AG09309 (cell line): ENCODE measurements at regions not wholly inside any gene's neighbourhood (a gene's known extent, or its start where the extent isn't known, plus 50 kb on each side); places are given as distances from the start of the nearest gene placed in this dataset.

Experiments used
- DNase-seq: peaks from one replicate; pipeline ENCODE4 v3.0.0-alpha.2; 2010; ENCODE audit warnings: low read depth
- H3K4me3 ChIP-seq: 2 replicates; pipeline ENCODE4 v1.5.1; 2011; ENCODE audit warnings: mild to moderate bottlenecking, low read depth, low read length, moderate library complexity; ENCODE audit not compliant: control insufficient read depth
- TF ChIP-seq, protein P1 (sequence below): IDR thresholded peaks from 2 replicates; pipeline ENCODE4 v1.5.1; 2011; ENCODE audit warnings: mild to moderate bottlenecking, low read depth, low read length, inconsistent platforms; ENCODE audit not compliant: insufficient read depth, control insufficient read depth; ENCODE audit errors: missing control alignments

DNA sequence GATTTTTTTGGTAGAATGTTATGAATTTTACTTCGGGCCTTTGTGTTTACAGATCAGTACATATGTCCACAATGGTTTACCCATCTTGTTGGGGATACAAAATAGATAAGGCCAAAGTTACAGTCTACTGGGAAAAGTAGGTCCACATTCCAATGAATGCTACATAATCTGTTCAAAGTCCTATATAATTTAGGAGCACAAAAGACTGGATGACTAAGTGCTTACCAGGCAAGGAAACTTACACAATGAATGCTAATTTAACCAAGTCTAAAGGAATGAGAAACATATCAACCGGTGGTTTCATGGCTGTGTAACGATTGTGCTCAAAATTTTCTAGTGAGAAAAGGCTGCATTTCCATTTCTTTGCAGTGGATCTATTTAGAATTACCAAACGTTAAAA, 97.4 kb upstream of the TRPM3 start:
- no peak for DNase-seq
- TF ChIP-seq, protein P1, sequence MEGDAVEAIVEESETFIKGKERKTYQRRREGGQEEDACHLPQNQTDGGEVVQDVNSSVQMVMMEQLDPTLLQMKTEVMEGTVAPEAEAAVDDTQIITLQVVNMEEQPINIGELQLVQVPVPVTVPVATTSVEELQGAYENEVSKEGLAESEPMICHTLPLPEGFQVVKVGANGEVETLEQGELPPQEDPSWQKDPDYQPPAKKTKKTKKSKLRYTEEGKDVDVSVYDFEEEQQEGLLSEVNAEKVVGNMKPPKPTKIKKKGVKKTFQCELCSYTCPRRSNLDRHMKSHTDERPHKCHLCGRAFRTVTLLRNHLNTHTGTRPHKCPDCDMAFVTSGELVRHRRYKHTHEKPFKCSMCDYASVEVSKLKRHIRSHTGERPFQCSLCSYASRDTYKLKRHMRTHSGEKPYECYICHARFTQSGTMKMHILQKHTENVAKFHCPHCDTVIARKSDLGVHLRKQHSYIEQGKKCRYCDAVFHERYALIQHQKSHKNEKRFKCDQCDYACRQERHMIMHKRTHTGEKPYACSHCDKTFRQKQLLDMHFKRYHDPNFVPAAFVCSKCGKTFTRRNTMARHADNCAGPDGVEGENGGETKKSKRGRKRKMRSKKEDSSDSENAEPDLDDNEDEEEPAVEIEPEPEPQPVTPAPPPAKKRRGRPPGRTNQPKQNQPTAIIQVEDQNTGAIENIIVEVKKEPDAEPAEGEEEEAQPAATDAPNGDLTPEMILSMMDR: no peak
- no peak overlapping the region for H3K4me3 ChIP-seq

- no peak for DNase-seq
- no peak overlapping the region for H3K4me3 ChIP-seq
- TF ChIP-seq, protein P1: no peak
Observed at GRCh38 chr9:71213633-71214032, 92.2 kb upstream of the TRPM3 start.

DNA sequence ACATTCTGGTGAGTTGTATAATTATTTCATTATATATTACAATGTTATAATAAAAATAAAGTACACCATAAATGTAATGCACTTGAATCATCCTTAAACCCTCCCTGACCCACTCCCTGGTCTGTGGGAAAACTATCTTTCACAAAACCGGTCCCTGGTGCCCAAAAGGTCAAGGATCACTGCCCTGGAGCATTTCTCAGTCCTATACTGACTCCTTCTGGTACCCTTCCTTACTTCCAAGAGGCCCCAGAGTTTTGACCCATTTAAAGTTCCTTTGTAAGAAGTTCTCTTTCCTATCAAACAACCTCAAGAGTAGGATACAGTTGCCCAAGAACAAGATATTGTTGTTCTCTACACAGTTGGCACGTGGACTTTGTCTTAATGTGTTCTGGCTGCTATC, 88.9 kb upstream of the TRPM3 start:
- TF ChIP-seq, protein P1: no peak
- DNase-seq: no peak
- H3K4me3 ChIP-seq: no peak overlapping the region

DNA sequence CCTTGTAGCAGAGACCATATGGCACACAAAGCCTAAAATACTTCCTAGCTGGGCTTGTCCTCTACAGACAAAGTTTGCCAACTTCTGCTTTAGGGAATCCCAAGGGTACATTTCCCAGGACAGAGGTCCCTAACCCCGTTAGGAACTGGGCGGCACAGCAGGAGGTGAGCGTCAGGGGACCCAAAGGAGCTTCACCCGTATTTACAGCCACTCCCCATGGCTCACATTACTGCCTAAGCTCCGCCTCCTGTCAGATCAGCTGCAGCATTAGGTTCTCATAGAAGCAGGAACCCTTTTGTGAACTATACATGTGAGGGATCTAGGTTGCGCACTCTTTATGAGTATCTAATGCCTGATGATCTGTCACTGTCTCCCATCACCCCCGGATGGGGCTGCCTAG, 88.5 kb upstream of the TRPM3 start:
- no peak overlapping the region for H3K4me3 ChIP-seq
- no peak for DNase-seq
- TF ChIP-seq, protein P1: no peak

GRCh38 chr9:71202931-71203330, 81.5 kb upstream of the TRPM3 start:
- TF ChIP-seq, protein P1: no peak
- no peak overlapping the region for H3K4me3 ChIP-seq
- no peak for DNase-seq

DNA sequence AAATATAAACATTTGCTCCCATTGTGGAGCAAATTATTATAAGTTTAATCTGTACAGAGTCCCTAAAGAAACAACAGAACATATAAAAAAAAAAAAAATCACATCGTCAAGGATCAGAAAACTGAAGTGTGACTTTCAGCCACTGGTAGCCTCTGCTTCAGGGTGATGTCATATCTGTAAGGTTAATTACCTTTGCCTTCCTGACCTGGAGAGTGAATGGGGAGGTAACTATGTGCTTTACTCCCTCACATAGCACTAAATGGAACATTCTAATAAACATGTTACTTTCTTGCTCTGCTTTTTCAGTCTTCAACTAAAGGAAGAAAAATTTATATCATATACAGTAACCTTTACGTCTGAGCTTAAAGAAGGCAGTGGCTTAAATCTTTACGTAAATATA, 70.3 kb upstream of the TRPM3 start:
- no peak overlapping the region for H3K4me3 ChIP-seq
- DNase-seq: no peak
- TF ChIP-seq, protein P1: no peak

- H3K4me3 ChIP-seq: no peak overlapping the region
- TF ChIP-seq, protein P1: no peak
- no peak for DNase-seq
Observed at GRCh38 chr9:71183251-71183650, 61.8 kb upstream of the TRPM3 start.
